ENCODE measurements at regions not wholly inside any gene's neighbourhood (a gene's known extent, or its start where the extent isn't known, plus 50 kb on each side); places are given as distances from the start of the nearest gene placed in this dataset.
A peak's percentile ranks its signal among the peaks of the same experiment; 100 is the strongest.

GRCh38 chr13:106326751-106327150 is 208.7 kb downstream of the EFNB2 start:
- H3K27ac ChIP-seq (ENCODE audit: low read depth, low read length): no peak overlapping the region
- H3K4me1 Mint-ChIP-seq: peaks cover 14% of the 10 kb centered on the region
- no peaks in the 10 kb centered on the region for H3K36me3 ChIP-seq (ENCODE audit: control insufficient read depth, insufficient read depth, low read length)
- peaks cover 39% of the 10 kb centered on the region for H3K9me3 Mint-ChIP-seq
- H3K36me3 Mint-ChIP-seq (ENCODE audit: low read depth): peaks cover 17% of the 10 kb centered on the region
- TF ChIP-seq, protein P1, sequence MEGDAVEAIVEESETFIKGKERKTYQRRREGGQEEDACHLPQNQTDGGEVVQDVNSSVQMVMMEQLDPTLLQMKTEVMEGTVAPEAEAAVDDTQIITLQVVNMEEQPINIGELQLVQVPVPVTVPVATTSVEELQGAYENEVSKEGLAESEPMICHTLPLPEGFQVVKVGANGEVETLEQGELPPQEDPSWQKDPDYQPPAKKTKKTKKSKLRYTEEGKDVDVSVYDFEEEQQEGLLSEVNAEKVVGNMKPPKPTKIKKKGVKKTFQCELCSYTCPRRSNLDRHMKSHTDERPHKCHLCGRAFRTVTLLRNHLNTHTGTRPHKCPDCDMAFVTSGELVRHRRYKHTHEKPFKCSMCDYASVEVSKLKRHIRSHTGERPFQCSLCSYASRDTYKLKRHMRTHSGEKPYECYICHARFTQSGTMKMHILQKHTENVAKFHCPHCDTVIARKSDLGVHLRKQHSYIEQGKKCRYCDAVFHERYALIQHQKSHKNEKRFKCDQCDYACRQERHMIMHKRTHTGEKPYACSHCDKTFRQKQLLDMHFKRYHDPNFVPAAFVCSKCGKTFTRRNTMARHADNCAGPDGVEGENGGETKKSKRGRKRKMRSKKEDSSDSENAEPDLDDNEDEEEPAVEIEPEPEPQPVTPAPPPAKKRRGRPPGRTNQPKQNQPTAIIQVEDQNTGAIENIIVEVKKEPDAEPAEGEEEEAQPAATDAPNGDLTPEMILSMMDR (conservative IDR thresholded peaks at IDR 0.05): no peak
- no peak overlapping the region for H3K4me3 ChIP-seq (ENCODE audit: low read length)
- no peak overlapping the region for H3K4me3 Mint-ChIP-seq
- peaks cover 5% of the 10 kb centered on the region for H3K4me1 ChIP-seq (ENCODE audit: control insufficient read depth, insufficient read depth, low read length)
- no peak overlapping the region for H3K27ac Mint-ChIP-seq
- no peak overlapping the region for H3K9ac ChIP-seq (ENCODE audit: extremely low read depth, low read length, poor library complexity, severe bottlenecking)
- H3K9me3 ChIP-seq (ENCODE audit: control insufficient read depth, low read length): peaks cover 43% of the 10 kb centered on the region
- no peaks in the 10 kb centered on the region for H3K27me3 ChIP-seq (ENCODE audit: control insufficient read depth, insufficient read depth, low read length, poor library complexity, severe bottlenecking)
- DNase-seq: no peak
- 98% methylated on average over 3 of the region's 4 CpGs; no CpG with 5 or more reads in 1 of the 2 experiments for WGBS, 2 experiments (ENCODE audit: insufficient coverage in 1 of 2, insufficient read length in 1 of 2)
- peaks cover 10% of the 10 kb centered on the region for H3K27me3 Mint-ChIP-seq (ENCODE audit: insufficient read depth)

DNA sequence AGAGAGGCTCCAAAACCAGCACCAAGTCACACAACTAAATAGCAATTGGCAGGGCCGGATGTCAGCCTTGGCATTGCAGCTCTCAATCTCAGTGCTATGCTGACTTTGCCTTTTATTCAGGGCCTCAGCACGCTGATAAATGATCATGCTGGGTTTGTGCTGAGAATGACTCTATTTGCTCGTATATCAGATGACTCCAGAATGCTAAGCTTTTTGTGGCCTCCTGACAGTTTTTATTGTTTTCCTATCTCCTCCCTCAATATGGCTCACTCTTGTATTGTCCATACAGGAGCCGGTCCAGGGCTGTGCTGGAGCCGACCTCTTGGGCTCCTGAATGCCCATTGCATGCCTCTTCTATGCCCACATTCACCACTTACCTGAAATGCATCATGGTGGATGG is 211.0 kb downstream of the EFNB2 start:
- Mint-ChIP-seq H3K9me3 (peaks cover 57% of the 10 kb centered on the region), H3K36me3 (ENCODE audit: low read depth) (peaks cover 17% of the 10 kb centered on the region), H3K27ac (no peak overlapping the region), H3K27me3 (ENCODE audit: insufficient read depth) (no peaks in the 10 kb centered on the region), H3K4me3 (no peak overlapping the region), H3K4me1 (peaks cover 7% of the 10 kb centered on the region)
- Histone ChIP-seq H3K27me3 (ENCODE audit: control insufficient read depth, insufficient read depth, low read length, poor library complexity, severe bottlenecking) (no peaks in the 10 kb centered on the region), H3K36me3 (ENCODE audit: control insufficient read depth, insufficient read depth, low read length) (no peaks in the 10 kb centered on the region), H3K9ac (ENCODE audit: extremely low read depth, low read length, poor library complexity, severe bottlenecking) (no peak overlapping the region), H3K4me3 (ENCODE audit: low read length) (no peak overlapping the region), H3K9me3 (ENCODE audit: control insufficient read depth, low read length) (peaks cover 66% of the 10 kb centered on the region), H3K4me1 (ENCODE audit: control insufficient read depth, insufficient read depth, low read length) (no peaks in the 10 kb centered on the region), H3K27ac (ENCODE audit: low read depth, low read length) (no peak overlapping the region)
- WGBS, 2 experiments (ENCODE audit: insufficient coverage in 1 of 2, insufficient read length in 1 of 2): 93 to 97% methylated on average over 5 of the region's 5 CpGs
- TF ChIP-seq, protein P1 (conservative IDR thresholded peaks at IDR 0.05): no peak
- no peak for DNase-seq

DNA sequence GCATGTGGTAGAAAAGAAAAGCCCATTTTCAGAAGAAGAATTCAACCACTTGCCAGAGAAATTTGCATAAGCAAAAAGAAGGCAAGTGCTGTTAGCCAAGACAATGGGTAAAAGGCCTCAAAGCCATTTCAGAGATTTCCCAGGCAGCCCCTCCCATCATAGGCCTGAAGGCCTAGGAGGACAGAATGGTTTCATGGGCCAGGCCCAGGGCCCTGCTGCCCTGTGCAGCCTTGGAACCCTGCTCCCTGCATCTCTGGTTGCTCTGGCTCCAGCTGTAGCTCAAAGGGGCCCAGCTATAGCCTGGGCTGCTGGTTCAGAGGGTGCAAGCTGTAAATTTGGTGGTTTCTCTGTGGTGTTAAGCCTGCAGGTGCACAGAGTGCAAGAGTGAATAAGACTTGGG is 212.8 kb downstream of the EFNB2 start:
- H3K36me3 Mint-ChIP-seq (ENCODE audit: low read depth): peaks cover 17% of the 10 kb centered on the region
- H3K4me1 ChIP-seq (ENCODE audit: control insufficient read depth, insufficient read depth, low read length): no peaks in the 10 kb centered on the region
- H3K4me3 Mint-ChIP-seq: no peak overlapping the region
- TF ChIP-seq, protein P1 (conservative IDR thresholded peaks at IDR 0.05): no peak
- H3K4me3 ChIP-seq (ENCODE audit: low read length): peak overlapping the region; percentile 63
- DNase-seq: no peak
- peaks cover 3% of the 10 kb centered on the region for H3K4me1 Mint-ChIP-seq
- H3K27ac Mint-ChIP-seq: no peak overlapping the region
- H3K27me3 Mint-ChIP-seq (ENCODE audit: insufficient read depth): no peaks in the 10 kb centered on the region
- H3K36me3 ChIP-seq (ENCODE audit: control insufficient read depth, insufficient read depth, low read length): no peaks in the 10 kb centered on the region
- no peaks in the 10 kb centered on the region for H3K27me3 ChIP-seq (ENCODE audit: control insufficient read depth, insufficient read depth, low read length, poor library complexity, severe bottlenecking)
- no peak overlapping the region for H3K27ac ChIP-seq (ENCODE audit: low read depth, low read length)
- no peak overlapping the region for H3K9ac ChIP-seq (ENCODE audit: extremely low read depth, low read length, poor library complexity, severe bottlenecking)
- peaks cover 71% of the 10 kb centered on the region for H3K9me3 ChIP-seq (ENCODE audit: control insufficient read depth, low read length)
- peaks cover 60% of the 10 kb centered on the region for H3K9me3 Mint-ChIP-seq

Measured in endodermal cell (in vitro differentiated cells).